ENCODE measurements at regions not wholly inside any gene's neighbourhood (a gene's known extent, or its start where the extent isn't known, plus 50 kb on each side); places are given as distances from the start of the nearest gene placed in this dataset.
"Not testable (repeated sequence)": the region's sequence is repeated elsewhere in the genome, so short reads cannot be mapped to it uniquely, and the experiment has no call there.

GRCh38 chr3:87488765-87489164 lies 212.4 kb upstream of the POU1F1 start:
- H2AFZ ChIP-seq (ENCODE audit: low read depth, low read length) = no peak overlapping the region
- intact Hi-C loops (cut with micrococcal nuclease) (no loop called here), dilution Hi-C loops (cut with MboI; ENCODE audit: extremely low pct_ligation_motif_present, low sequenced_read_pairs) (no loop called here)
- CTCF ChIA-PET = interaction anchor here (1.8 kb wide), 1 partner anchor 138 kb away, joined by 6 read pairs; no protein-coding TSS in a partner anchor
- BruUV-seq (replicated peaks) = no TSS peak
- H3K27me3 ChIP-seq (ENCODE audit: control insufficient read depth in 2 of 2, insufficient read depth in 2 of 2, low read length in 2 of 2) = no peaks in the 10 kb centered on the region
- H4K20me1 ChIP-seq (replicated peaks; ENCODE audit: control insufficient read depth, extremely low read depth, insufficient read depth, low read length) = no peaks in the 10 kb centered on the region
- POLR2A ChIA-PET = no interaction called here
- H3K79me2 ChIP-seq (ENCODE audit: control insufficient read depth, insufficient read depth, low read length) = no peaks in the 10 kb centered on the region
- no peak overlapping the region for H3K4me3 ChIP-seq (replicated peaks in 1 of 3; ENCODE audit: insufficient read depth in 1 of 3, low read depth in 1 of 3, low read length in 3 of 3)
- no peaks in the 10 kb centered on the region for H3K36me3 ChIP-seq (ENCODE audit: control insufficient read depth in 2 of 2, extremely low read depth in 1 of 2, insufficient read depth in 2 of 2, low read length in 2 of 2)
- no peak for DNase-seq (ENCODE audit: low read depth, low spot score)
- no peak overlapping the region for H3K9ac ChIP-seq (replicated peaks; ENCODE audit: extremely low read depth, insufficient read depth, low read length)
- H3K9me1 ChIP-seq (replicated peaks; ENCODE audit: control insufficient read depth, extremely low read depth, insufficient read depth, low read length) = no peaks in the 10 kb centered on the region
- H3K27ac ChIP-seq (ENCODE audit: insufficient read depth, low read depth, low read length) = no peak overlapping the region
- no peak overlapping the region for H3K4me2 ChIP-seq (ENCODE audit: insufficient read depth, low read length)
- no peaks in the 10 kb centered on the region for H3K9me3 ChIP-seq (replicated peaks; ENCODE audit: control insufficient read depth, insufficient read depth, low read length)
- H3K4me1 ChIP-seq (ENCODE audit: control insufficient read depth, extremely low read depth, insufficient read depth, low read length) = no peaks in the 10 kb centered on the region
- no peak for FAIRE-seq
- no peak for TF ChIP-seq POLR2AphosphoS5 (IDR thresholded peaks at IDR 0.05; ENCODE audit: insufficient read depth, low read depth, low read length)
- no peak for TF ChIP-seq MYC (IDR thresholded peaks at IDR 0.05; ENCODE audit: low read depth, low read length)
- TF ChIP-seq GATA2 (IDR thresholded peaks at IDR 0.05; ENCODE audit: insufficient read depth, insufficient read length, low read depth, low read length) = no peak
- TF ChIP-seq EZH2 (IDR thresholded peaks at IDR 0.05; ENCODE audit: borderline replicate concordance, low read depth, low read length, severe bottlenecking) = no peak
- TF ChIP-seq POLR2A (IDR thresholded peaks at IDR 0.05; ENCODE audit: low read depth, low read length) = no peak

- H3K79me2 ChIP-seq (ENCODE audit: control insufficient read depth, insufficient read depth, low read length); FAIRE-seq; H2AFZ ChIP-seq (ENCODE audit: low read depth, low read length); H3K9ac ChIP-seq (replicated peaks; ENCODE audit: extremely low read depth, insufficient read depth, low read length); dilution Hi-C loops (cut with MboI; ENCODE audit: extremely low pct_ligation_motif_present, low sequenced_read_pairs); H3K4me3 ChIP-seq (replicated peaks in 1 of 3; ENCODE audit: insufficient read depth in 1 of 3, low read depth in 1 of 3, low read length in 3 of 3); DNase-seq (ENCODE audit: low read depth, low spot score); H3K27me3 ChIP-seq (ENCODE audit: control insufficient read depth in 2 of 2, insufficient read depth in 2 of 2, low read length in 2 of 2); POLR2A ChIA-PET; H3K36me3 ChIP-seq (ENCODE audit: control insufficient read depth in 2 of 2, extremely low read depth in 1 of 2, insufficient read depth in 2 of 2, low read length in 2 of 2); H3K4me2 ChIP-seq (ENCODE audit: insufficient read depth, low read length); H3K4me1 ChIP-seq (ENCODE audit: control insufficient read depth, extremely low read depth, insufficient read depth, low read length); BruUV-seq (replicated peaks); H4K20me1 ChIP-seq (replicated peaks; ENCODE audit: control insufficient read depth, extremely low read depth, insufficient read depth, low read length); intact Hi-C loops (cut with micrococcal nuclease); H3K9me1 ChIP-seq (replicated peaks; ENCODE audit: control insufficient read depth, extremely low read depth, insufficient read depth, low read length); H3K9me3 ChIP-seq (replicated peaks; ENCODE audit: control insufficient read depth, insufficient read depth, low read length); CTCF ChIA-PET; H3K27ac ChIP-seq (ENCODE audit: insufficient read depth, low read depth, low read length): not testable (repeated sequence)
These were observed 210.3 kb upstream of the POU1F1 start for GRCh38 chr3:87486635-87487034.
